Muscle layer of duodenum (tissue), 2 donors: ENCODE measurements at regions not wholly inside any gene's neighbourhood (a gene's known extent, or its start where the extent isn't known, plus 50 kb on each side); places are given as distances from the start of the nearest gene placed in this dataset.
"Not testable (repeated sequence)": the region's sequence is repeated elsewhere in the genome, so short reads cannot be mapped to it uniquely, and the experiment has no call there.

Source experiments
- H3K27ac ChIP-seq: one replicate; pipeline ENCODE4 v1.7.0; 2013; ENCODE audit warnings: mild to moderate bottlenecking, low read length
- H3K27me3 ChIP-seq: one replicate; pipeline ENCODE4 v1.7.0; 2013; ENCODE audit warnings: low read depth, mild to moderate bottlenecking, control low read depth, low read length
- H3K36me3 ChIP-seq, 2 donors: one replicate each; pipeline ENCODE4 v1.7.0; 2013; ENCODE audit warnings: low read length in 2 of 2, control low read depth in 1 of 2, mild to moderate bottlenecking in 1 of 2; ENCODE audit not compliant: insufficient read depth in 2 of 2, control insufficient read depth in 1 of 2
- H3K4me1 ChIP-seq, 2 donors: one replicate each; pipeline ENCODE4 v1.7.0; 2013; ENCODE audit warnings: low read length in 2 of 2, mild to moderate bottlenecking in 2 of 2, control low read depth in 1 of 2, moderate library complexity in 1 of 2; ENCODE audit not compliant: insufficient read depth in 2 of 2, control insufficient read depth in 1 of 2
- H3K4me3 ChIP-seq, 2 donors: one replicate each; pipeline ENCODE4 v1.7.0; 2013; ENCODE audit warnings: low read length in 2 of 2, low read depth in 1 of 2, mild to moderate bottlenecking in 1 of 2
- H3K9me3 ChIP-seq, 2 donors: one replicate each; pipeline ENCODE4 v1.7.0; 2013; ENCODE audit warnings: low read length in 2 of 2, control low read depth in 1 of 2, mild to moderate bottlenecking in 1 of 2; ENCODE audit not compliant: control insufficient read depth in 1 of 2
- donor health status: healthy.

DNA sequence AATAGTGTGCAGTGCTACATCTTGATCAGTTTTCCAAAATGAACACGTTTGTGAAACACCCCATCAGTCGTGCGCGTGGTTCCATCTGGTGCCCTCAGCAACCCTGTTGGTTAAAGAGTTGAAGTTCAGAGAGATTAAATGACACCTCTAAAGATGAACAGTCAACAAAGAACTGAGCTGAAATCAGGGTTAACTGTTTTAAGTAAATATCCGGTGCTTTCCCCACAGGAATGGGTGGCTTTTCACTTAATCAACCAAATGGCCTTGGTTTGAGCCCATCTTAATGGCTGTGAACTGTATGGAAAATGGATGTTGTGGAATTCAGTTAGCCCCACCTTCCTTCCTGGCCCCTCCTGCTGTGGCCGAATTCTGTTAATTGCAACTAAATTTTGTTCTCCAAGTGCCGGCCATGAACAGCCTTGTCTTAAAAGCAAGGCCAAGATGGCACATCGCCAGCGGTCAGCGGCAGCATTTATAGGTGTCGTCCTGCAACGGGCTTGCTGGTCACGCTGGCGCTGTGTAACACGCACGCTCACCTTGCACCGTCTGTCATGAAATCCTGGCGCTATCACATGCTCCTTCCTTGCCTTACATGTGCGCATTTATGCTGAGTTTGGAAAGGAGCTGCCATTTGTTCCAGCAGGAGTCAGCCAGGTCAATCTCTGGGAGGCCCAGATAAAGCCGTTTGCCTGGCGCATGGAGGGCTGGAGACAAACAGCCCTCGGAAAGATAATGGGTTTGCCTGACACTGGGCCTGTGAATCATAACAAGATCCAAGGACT is 164.5 kb downstream of the ERMARD start:
- H3K4me1 ChIP-seq = no peaks in the 10 kb centered on the region

DNA sequence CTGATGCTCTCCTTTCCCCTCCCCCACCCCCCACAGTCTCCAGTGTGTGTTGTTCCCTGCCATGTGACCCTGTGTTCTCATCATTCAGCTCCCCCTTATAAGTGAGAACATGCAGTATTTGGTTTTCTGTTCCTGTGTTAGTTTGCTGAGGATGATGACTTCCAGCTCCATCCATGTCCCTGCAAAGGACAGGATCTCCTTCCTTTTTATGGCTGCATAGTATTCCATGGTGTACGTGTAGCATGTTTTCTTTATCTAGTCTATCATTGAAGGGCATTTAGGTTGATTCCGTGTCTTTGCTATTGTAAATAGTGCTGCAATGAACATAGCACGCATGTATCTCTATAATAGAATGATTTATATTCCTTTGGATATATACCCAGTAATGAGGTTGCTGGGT is 162.3 kb downstream of the ERMARD start:
- not testable (repeated sequence) for H3K27ac ChIP-seq, H3K27me3 ChIP-seq, H3K4me1 ChIP-seq, H3K4me3 ChIP-seq, H3K36me3 ChIP-seq, H3K9me3 ChIP-seq

More for the DNA sequence above, 164.5 kb downstream of the ERMARD start:
- no peaks in the 10 kb centered on the region for H3K9me3 ChIP-seq
- H3K27me3 ChIP-seq = peaks cover 8% of the 10 kb centered on the region
- H3K36me3 ChIP-seq = no peaks in the 10 kb centered on the region
- H3K4me3 ChIP-seq = no peak overlapping the region
- H3K27ac ChIP-seq = no peak overlapping the region

DNA sequence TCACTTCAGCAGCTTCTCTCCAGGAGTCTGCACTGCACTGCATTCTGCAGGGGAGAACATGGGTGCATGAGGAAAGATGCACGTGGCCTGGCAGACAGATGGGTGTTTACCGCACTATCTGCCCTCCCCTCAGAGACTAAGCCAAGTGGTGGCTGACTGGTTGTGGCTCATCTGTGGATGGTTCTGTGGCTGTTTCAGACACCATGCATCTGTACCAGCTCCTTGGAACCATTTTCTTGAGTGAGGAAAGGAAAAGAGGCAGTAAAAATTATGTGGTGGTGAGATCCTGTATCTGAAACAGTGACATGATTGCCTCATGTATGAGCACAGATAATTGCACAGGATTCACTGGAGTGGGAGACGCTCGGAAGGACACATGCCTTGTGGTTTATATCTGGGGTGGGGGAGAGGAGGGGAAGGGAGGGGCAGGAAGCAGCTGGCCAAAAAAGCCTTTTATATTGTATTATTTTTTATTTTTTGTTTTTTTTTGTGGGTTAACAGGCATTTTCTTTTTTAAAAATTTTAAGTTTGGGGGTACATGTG is 161.7 kb downstream of the ERMARD start:
- Histone ChIP-seq H3K27me3 (no peaks in the 10 kb centered on the region), H3K4me3 (no peak overlapping the region), H3K27ac (no peak overlapping the region), H3K36me3 (no peaks in the 10 kb centered on the region), H3K9me3 (no peaks in the 10 kb centered on the region), H3K4me1 (no peaks in the 10 kb centered on the region)

DNA sequence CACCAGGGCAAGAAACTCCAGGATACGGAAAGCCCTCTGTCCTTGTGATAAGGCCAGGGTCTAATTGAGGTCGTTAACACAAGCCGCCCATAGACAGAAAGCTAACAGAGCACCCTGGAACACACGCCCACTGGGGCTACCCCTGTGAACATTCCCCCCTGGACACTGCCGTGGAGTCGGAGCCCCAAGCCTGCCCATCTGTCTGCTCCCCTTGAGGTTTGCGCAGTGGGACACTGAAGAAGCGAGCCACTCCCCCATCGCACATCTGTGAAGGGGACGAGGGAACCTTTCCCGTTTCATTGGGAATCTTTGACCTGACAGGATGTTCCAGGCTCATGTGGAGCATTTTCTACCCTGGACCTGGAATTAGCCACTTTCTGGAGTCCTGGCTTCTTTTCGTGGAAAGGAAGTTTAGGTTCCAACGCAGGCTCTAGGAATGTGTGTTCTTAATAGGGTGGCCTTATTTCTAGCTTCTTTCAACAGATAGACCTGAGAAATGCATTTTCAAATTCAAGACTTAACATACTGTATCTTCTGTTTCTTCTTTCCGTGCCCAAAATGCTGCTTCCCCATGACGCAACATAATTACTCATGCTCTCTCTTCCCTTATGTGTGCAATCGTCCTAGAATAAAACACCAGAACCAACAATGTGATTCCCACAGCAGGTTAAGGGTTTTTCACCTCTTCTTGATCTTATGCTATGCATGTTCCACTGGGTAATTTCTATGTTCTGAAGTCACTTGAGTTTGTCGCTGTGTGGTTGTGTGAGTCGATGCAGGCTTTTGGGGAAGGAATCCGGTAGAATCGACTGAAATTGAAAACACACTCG is 161.1 kb downstream of the ERMARD start:
- Histone ChIP-seq H3K27me3 (no peaks in the 10 kb centered on the region), H3K9me3 (no peaks in the 10 kb centered on the region), H3K27ac (no peak overlapping the region)

DNA sequence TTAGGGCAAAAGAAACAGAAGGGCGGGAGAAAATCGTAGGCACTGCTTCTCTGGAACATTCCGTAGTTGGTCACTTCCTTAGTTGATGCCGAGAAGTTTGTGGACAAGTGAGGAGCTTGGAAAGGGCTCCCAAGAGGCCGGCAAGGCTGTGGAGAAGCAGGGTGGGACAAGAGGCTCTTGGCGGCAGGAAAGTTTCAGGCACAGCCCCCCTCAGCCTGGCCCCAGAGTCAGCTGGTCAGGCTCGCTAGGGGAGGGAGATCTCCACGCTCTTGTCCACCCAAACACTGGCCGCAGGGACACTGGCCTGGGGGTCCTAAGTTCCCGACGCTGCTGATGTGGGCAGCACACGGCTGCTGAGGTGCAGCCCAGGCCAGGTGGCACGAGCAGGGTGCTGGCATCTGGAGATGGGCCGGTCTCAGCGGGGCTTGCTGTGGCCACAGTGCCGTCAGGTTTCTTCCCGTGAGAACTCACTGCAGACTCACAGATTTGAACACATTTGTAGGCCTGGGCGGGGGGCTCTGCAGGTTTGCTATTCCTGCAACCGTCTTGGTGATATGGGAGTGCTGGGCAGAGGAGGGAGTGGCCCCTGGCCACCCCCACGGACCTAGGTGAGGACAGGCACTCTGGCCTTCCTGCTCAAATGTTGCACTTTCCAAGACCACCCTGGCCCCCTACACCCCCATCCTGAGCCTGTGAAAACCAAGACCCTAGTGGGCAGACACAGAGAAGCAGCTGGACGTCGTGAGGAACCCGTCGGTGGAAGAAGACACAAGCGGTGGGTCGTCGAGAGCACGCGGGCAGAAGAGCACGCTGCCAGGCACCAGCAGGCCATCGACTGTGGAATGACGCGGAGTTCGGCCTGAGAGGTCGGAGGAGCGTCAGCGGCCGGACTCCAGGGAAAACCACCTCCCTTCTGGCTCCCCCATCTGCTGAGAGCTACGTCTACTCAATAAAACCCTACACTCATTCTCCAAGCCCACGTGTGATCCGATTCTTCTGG is 160.1 kb downstream of the ERMARD start:
- H3K36me3 ChIP-seq = no peaks in the 10 kb centered on the region
- no peaks in the 10 kb centered on the region for H3K9me3 ChIP-seq
- no peak overlapping the region for H3K4me3 ChIP-seq
- no peaks in the 10 kb centered on the region for H3K4me1 ChIP-seq
- no peak overlapping the region for H3K27ac ChIP-seq
- H3K27me3 ChIP-seq = no peaks in the 10 kb centered on the region

More for the DNA sequence above, 161.1 kb downstream of the ERMARD start:
- H3K4me3 ChIP-seq = no peak overlapping the region
- H3K36me3 ChIP-seq = no peaks in the 10 kb centered on the region
- no peaks in the 10 kb centered on the region for H3K4me1 ChIP-seq

DNA sequence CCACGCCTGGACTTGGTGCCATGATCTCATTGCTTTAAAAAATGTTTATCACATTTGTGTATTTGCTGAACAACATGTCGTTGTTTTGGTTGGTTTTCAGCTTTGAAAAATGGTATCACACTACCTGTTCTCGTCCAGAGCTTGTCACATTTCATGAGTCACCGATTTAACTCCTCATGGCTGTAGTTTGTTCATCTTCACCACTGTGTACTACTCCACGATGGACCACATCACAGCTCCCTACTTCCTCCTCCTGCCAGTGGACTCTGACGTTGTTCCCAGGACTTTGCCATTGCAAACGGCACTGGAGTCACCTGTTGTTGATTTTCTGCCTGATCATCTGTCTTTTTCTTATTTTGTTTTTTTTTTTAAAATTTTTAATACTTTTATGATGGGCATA is 157.7 kb downstream of the ERMARD start:
- H3K4me3 ChIP-seq = no peak overlapping the region
- H3K36me3 ChIP-seq = no peaks in the 10 kb centered on the region
- H3K4me1 ChIP-seq = peaks cover 0 to 5% of the 10 kb centered on the region in 2 donors
- H3K27me3 ChIP-seq = no peaks in the 10 kb centered on the region
- no peaks in the 10 kb centered on the region for H3K9me3 ChIP-seq
- H3K27ac ChIP-seq = no peak overlapping the region

DNA sequence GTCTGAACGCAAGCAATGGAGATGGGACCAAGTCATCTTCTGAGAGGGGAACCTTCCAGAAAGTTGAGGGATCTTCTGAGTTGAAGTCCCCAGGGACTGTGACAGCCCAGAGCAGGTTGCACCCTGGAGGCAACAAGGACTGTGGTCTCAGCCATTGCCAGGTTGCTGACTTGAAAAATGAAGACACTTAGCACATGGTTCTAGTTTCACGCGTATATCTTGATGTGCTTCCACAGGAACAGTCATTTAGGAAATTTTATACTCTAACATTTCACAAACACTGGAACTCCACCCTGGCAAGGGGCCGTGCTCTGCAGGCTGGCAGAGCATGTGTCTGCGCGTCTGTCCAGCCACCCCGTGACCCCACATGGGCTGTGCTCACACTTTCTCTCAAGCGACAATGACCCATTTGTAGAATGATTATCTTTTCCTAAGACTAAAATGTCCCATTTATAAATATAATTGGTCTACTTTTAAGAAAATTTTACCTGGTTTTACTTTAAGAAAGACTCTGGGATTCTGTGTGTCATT is 157.0 kb downstream of the ERMARD start:
- no peaks in the 10 kb centered on the region for H3K27me3 ChIP-seq
- peaks cover 0 to 5% of the 10 kb centered on the region in 2 donors for H3K4me1 ChIP-seq
- H3K36me3 ChIP-seq = no peaks in the 10 kb centered on the region
- H3K27ac ChIP-seq = no peak overlapping the region
- no peak overlapping the region for H3K4me3 ChIP-seq
- H3K9me3 ChIP-seq = no peaks in the 10 kb centered on the region

DNA sequence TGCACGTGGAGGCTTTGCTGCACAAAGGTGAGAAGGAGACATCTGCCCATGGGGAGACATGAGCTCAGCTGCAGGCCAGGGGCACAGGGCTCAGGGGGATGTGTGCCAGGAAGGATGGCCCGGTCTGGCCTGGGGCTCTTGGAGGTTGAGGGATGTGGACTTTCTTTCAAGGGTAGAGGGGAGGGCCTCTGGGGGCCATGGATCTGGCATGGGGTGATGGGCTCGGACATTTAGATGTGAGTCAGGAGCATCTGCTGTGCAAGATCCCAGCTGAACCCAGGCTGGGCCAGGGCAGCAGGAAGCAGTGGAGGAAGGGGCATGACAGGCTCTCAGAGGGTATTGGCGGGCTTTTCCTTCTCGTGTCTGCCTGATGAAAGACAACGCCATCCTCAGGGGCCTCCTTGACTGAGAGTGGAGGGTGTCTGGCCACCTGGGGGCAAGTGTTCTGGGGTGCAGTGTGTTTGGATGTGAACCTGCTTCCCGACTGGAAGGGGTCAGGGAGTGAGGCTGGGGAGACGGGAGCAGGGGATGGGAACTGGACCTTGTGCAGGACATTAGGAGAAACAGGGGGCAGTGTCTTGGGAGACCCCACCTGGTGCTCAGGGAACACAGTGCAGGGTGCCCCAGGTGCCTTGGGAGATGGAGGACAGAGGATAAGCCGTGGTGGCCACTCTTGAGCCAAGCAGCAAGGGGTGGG is 156.1 kb downstream of the ERMARD start:
- H3K27me3 ChIP-seq = no peaks in the 10 kb centered on the region

DNA sequence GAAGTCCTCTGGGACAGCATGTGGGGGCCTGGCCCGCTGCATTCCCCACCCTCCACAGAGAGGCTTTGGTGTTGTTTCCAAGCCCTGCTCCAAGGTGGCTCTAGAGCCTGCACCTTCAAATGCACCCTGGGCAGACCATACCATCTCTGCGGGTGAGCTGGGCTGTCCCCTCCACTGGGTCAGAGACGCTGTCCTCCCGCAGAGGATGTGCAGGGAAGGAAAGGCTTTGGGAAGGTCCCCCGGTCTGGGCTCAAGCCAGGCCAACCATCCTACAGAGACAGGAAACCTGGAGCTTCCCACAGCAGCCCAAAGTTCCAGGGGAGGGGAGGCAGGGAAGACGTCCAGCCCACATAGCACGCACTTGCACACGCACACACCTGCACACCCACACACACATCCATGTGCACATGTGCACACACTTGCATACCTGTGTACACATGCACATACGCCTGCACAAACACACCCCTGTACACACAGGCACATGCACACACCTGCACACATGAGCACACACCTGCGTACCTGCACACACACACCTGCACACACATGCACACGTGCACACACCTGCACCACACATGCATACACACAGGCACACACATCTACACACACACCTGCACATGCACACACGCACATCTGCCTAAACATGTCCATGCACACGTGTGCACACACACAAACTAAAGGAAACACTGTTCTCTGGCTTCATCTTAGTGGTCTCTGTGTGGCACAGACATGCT is 155.4 kb downstream of the ERMARD start:
- Histone ChIP-seq H3K4me1 (peaks cover 0 to 5% of the 10 kb centered on the region in 2 donors), H3K9me3 (no peaks in the 10 kb centered on the region), H3K27ac (no peak overlapping the region), H3K36me3 (no peaks in the 10 kb centered on the region), H3K4me3 (no peak overlapping the region), H3K27me3 (no peaks in the 10 kb centered on the region)

More for the DNA sequence above, 156.1 kb downstream of the ERMARD start:
- H3K4me1 ChIP-seq = peaks cover 0 to 5% of the 10 kb centered on the region in 2 donors
- no peaks in the 10 kb centered on the region for H3K36me3 ChIP-seq
- H3K27ac ChIP-seq = no peak overlapping the region
- no peak overlapping the region for H3K4me3 ChIP-seq
- H3K9me3 ChIP-seq = no peaks in the 10 kb centered on the region
